ENCODE measurements at regions not wholly inside any gene's neighbourhood (a gene's known extent, or its start where the extent isn't known, plus 50 kb on each side); places are given as distances from the start of the nearest gene placed in this dataset.

DNA sequence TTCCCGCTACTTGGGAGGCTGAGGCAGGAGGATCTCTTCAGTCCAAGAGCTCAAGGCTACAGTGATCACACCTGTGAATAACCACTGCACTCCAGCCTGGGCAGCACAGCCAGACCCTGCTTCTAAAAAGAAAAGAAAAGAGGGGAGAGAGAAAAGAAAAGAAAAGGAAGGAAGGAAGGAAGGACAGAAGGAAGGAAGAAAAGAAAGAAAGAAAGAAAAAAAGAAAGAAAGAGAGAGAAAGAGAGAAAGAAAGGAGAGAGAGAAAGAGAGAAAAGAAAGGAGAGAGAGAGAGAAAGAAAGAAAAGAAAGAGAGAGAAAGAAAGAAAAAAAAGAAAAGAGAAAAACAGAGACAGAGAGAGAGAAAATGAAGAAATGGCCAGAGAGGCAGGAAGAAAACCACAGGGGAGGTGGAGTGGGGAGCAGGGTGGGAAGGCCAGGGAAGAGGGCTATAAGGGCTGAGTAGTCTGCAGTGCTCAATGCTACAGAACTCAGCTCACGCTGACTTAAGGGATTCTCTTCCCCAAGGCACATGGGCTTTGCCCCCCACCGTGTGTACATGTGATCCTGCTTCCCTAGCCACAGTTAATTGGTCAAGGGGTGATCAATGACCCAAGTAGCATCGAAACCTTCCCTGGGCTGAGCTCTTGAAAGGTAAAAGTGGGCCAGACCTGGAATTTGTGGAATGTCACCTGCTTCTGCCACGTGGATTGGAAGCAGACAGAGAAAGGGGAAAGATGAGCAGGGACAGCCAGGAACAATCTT lies 90.4 kb upstream of the TMCC3 start:
- no peak overlapping the region for H3K4me3 ChIP-seq (replicated peaks in 1 of 3; ENCODE audit: low read depth in 2 of 3, low read length in 3 of 3)
- H3K27ac ChIP-seq (ENCODE audit: low read depth in 1 of 2, low read length in 2 of 2), result no peak overlapping the region
- no peak overlapping the region for H3K27ac Mint-ChIP-seq
- DNase-seq, result no peak
- H3K4me2 ChIP-seq (replicated peaks; ENCODE audit: extremely low read depth, low read length, poor library complexity, severe bottlenecking), result no peak overlapping the region
- H3K9me3 Mint-ChIP-seq, result peaks cover 0 to 3% (median 0%) of the 10 kb centered on the region in 7 donors
- no peaks in the 10 kb centered on the region for H3K36me3 Mint-ChIP-seq
- peaks cover 2 to 9% (median 5%) of the 10 kb centered on the region in 3 donors for H3K27me3 Mint-ChIP-seq (ENCODE audit: low read depth in 3 of 3)
- H3K36me3 ChIP-seq (replicated peaks in 1 of 2; ENCODE audit: control insufficient read depth in 1 of 2, insufficient read depth in 2 of 2, low read length in 2 of 2), result no peaks in the 10 kb centered on the region
- H3K9ac ChIP-seq (ENCODE audit: insufficient read depth, low read length, poor library complexity, severe bottlenecking), result no peak overlapping the region
- no peaks in the 10 kb centered on the region for H3K9me3 ChIP-seq (replicated peaks in 1 of 2; ENCODE audit: control insufficient read depth in 1 of 2, insufficient read depth in 1 of 2, low read length in 2 of 2)
- no peaks in the 10 kb centered on the region for H3K4me1 Mint-ChIP-seq
- TF ChIP-seq, protein P1, sequence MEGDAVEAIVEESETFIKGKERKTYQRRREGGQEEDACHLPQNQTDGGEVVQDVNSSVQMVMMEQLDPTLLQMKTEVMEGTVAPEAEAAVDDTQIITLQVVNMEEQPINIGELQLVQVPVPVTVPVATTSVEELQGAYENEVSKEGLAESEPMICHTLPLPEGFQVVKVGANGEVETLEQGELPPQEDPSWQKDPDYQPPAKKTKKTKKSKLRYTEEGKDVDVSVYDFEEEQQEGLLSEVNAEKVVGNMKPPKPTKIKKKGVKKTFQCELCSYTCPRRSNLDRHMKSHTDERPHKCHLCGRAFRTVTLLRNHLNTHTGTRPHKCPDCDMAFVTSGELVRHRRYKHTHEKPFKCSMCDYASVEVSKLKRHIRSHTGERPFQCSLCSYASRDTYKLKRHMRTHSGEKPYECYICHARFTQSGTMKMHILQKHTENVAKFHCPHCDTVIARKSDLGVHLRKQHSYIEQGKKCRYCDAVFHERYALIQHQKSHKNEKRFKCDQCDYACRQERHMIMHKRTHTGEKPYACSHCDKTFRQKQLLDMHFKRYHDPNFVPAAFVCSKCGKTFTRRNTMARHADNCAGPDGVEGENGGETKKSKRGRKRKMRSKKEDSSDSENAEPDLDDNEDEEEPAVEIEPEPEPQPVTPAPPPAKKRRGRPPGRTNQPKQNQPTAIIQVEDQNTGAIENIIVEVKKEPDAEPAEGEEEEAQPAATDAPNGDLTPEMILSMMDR (IDR thresholded peaks at IDR 0.05), result no peak
- H2AFZ ChIP-seq (ENCODE audit: insufficient read depth, low read depth, low read length, poor library complexity, severe bottlenecking), result no peak overlapping the region
- H3K4me3 Mint-ChIP-seq, result no peak overlapping the region
- intact Hi-C loops (cut with micrococcal nuclease), result no loop called here
- no peaks in the 10 kb centered on the region for H3K4me1 ChIP-seq (ENCODE audit: control insufficient read depth in 1 of 2, insufficient read depth in 2 of 2, low read length in 2 of 2)
- 70% methylated on average over 4 of the region's 5 CpGs for WGBS (ENCODE audit: insufficient coverage)
- H3K79me2 ChIP-seq (ENCODE audit: insufficient read depth, low read length), result no peaks in the 10 kb centered on the region
- no peaks in the 10 kb centered on the region for H3K27me3 ChIP-seq (ENCODE audit: control insufficient read depth in 2 of 2, insufficient read depth in 2 of 2, low read length in 2 of 2)
- no peaks in the 10 kb centered on the region for H4K20me1 ChIP-seq (ENCODE audit: insufficient read depth, low read length)

DNA sequence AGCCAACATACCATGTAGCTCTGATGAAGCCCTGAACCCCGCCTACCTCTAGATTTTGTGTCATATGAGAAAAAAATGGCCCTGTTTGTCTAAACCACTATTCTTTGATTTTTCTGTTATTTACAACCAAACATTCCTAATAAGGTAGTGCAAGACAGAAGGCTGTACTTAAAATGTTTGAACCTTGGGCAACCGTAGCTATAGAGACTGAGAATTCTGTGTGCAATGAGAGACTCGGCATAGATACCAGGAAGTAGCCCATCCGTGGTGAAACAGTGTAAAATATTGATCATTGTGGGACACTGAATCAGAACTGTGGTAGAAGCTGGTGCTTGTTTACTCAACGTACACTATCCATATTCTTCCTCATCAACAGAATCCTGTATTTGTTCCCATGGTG lies 86.5 kb upstream of the TMCC3 start:
- H3K36me3 ChIP-seq (replicated peaks in 1 of 2; ENCODE audit: control insufficient read depth in 1 of 2, insufficient read depth in 2 of 2, low read length in 2 of 2), result no peaks in the 10 kb centered on the region
- no peaks in the 10 kb centered on the region for H3K79me2 ChIP-seq (ENCODE audit: insufficient read depth, low read length)
- H3K4me3 ChIP-seq (replicated peaks in 1 of 3; ENCODE audit: low read depth in 2 of 3, low read length in 3 of 3), result no peak overlapping the region
- Mint-ChIP-seq H3K27ac (peak overlapping the region in 1 of 7 donors; percentile 25), H3K36me3 (no peaks in the 10 kb centered on the region), H3K4me3 (no peak overlapping the region), H3K27me3 (ENCODE audit: low read depth in 3 of 3) (peaks cover 2 to 6% (median 5%) of the 10 kb centered on the region in 3 donors), H3K4me1 (no peaks in the 10 kb centered on the region), H3K9me3 (peaks cover 0 to 6% (median 0%) of the 10 kb centered on the region in 7 donors)
- H2AFZ ChIP-seq (ENCODE audit: insufficient read depth, low read depth, low read length, poor library complexity, severe bottlenecking), result no peak overlapping the region
- DNase-seq, result no peak
- H3K4me1 ChIP-seq (ENCODE audit: control insufficient read depth in 1 of 2, insufficient read depth in 2 of 2, low read length in 2 of 2), result no peaks in the 10 kb centered on the region
- intact Hi-C loops (cut with micrococcal nuclease), result no loop called here
- no peaks in the 10 kb centered on the region for H4K20me1 ChIP-seq (ENCODE audit: insufficient read depth, low read length)
- H3K27me3 ChIP-seq (ENCODE audit: control insufficient read depth in 2 of 2, insufficient read depth in 2 of 2, low read length in 2 of 2), result no peaks in the 10 kb centered on the region
- no peak overlapping the region for H3K9ac ChIP-seq (ENCODE audit: insufficient read depth, low read length, poor library complexity, severe bottlenecking)
- H3K9me3 ChIP-seq (replicated peaks in 1 of 2; ENCODE audit: control insufficient read depth in 1 of 2, insufficient read depth in 1 of 2, low read length in 2 of 2), result no peaks in the 10 kb centered on the region
- TF ChIP-seq, protein P1 (IDR thresholded peaks at IDR 0.05), result no peak
- H3K4me2 ChIP-seq (replicated peaks; ENCODE audit: extremely low read depth, low read length, poor library complexity, severe bottlenecking), result no peak overlapping the region
- no peak overlapping the region for H3K27ac ChIP-seq (ENCODE audit: low read depth in 1 of 2, low read length in 2 of 2)
- 93% methylated on average over 2 of the region's 5 CpGs for WGBS (ENCODE audit: insufficient coverage)

Measured in CD14-positive monocyte (primary cell).